SK-N-SH (cell line): ENCODE measurements at regions not wholly inside any gene's neighbourhood (a gene's known extent, or its start where the extent isn't known, plus 50 kb on each side); places are given as distances from the start of the nearest gene placed in this dataset.

Experiments used
- CTCF ChIA-PET: fragments of 300-600, 350-600 bp; formaldehyde crosslinking; extraction: SDS; loops from one replicate; lab custom pipeline; 2021; lab: Yijun Ruan, JAX
- POLR2A ChIA-PET: fragments of 350-600 bp; sonication (Branson Sonifier 250); formaldehyde crosslinking; extraction: SDS; loops from one replicate; lab custom pipeline; 2020; ENCODE audit warnings: antibody characterized with exemption, inconsistent platforms; lab: Yijun Ruan, JAX
- DNase-seq: peaks from one replicate; pipeline ENCODE4 v3.0.0; 2012
- H2AFZ ChIP-seq: fragments of 200-600 bp; sonication (generic); 2 replicates; pipeline ENCODE4 v1.8.1; 2016; ENCODE audit warnings: antibody characterized with exemption, mild to moderate bottlenecking, low read depth
- H3F3A ChIP-seq: fragments of 200-600 bp; sonication (generic); replicated peaks from 2 replicates; pipeline ENCODE3; 2016; ENCODE audit warnings: antibody characterized with exemption, mild to moderate bottlenecking; ENCODE audit not compliant: insufficient read depth
- H3K27ac ChIP-seq, 2 experiments: fragments of 200-500 bp in 1 of 2; fragments of 200-600 bp in 1 of 2; sonication (Bioruptor generic) in 1 of 2; sonication (generic), shearing (Covaris generic) in 1 of 2; 2 replicates each; pipeline versions ENCODE4 v1.5.1 to v1.6.1; 2014 to 2016; ENCODE audit warnings: low read depth in 2 of 2, inconsistent platforms in 1 of 2, low read length in 1 of 2, mild to moderate bottlenecking in 1 of 2, mixed read lengths in 1 of 2
- H3K27me3 ChIP-seq: fragments of 200-600 bp; sonication (generic), shearing (Covaris generic); 2 replicates; pipeline ENCODE4 v1.6.1; 2016; ENCODE audit warnings: mixed run types; ENCODE audit not compliant: insufficient read depth
- H3K36me3 ChIP-seq, 2 experiments: fragments of 200-500 bp in 1 of 2; fragments of 200-600 bp in 1 of 2; sonication (Bioruptor generic) in 1 of 2; sonication (generic) in 1 of 2; replicated peaks in 1 of 2; 2 replicates each; pipeline versions ENCODE3 to v1.5.1; 2014 to 2016; ENCODE audit warnings: low read length in 1 of 2, mild to moderate bottlenecking in 1 of 2; ENCODE audit not compliant: insufficient read depth in 2 of 2, control insufficient read depth in 1 of 2
- H3K4me1 ChIP-seq, 2 experiments: fragments of 200-500 bp in 1 of 2; fragments of 200-600 bp in 1 of 2; sonication (Bioruptor generic) in 1 of 2; sonication (generic), shearing (Covaris generic) in 1 of 2; 2 replicates each; pipeline versions ENCODE4 v1.5.1 to v1.6.1; 2014 to 2016; ENCODE audit warnings: low read depth in 1 of 2, low read length in 1 of 2, mixed run types in 1 of 2; ENCODE audit not compliant: insufficient read depth in 2 of 2, control insufficient read depth in 1 of 2
- H3K4me2 ChIP-seq: fragments of 200-600 bp; sonication (generic), shearing (Covaris generic); 2 replicates; pipeline ENCODE4 v1.6.1; 2017; ENCODE audit warnings: mixed run types
- H3K4me3 ChIP-seq, 2 experiments: fragments of 200-500 bp in 1 of 2; fragments of 200-600 bp in 1 of 2; sonication (Bioruptor generic) in 1 of 2; sonication (generic), shearing (Covaris generic) in 1 of 2; 2 replicates each; pipeline versions ENCODE4 v1.5.1 to v1.8.1; 2014 to 2016; ENCODE audit warnings: low read depth in 2 of 2, inconsistent platforms in 1 of 2, low read length in 1 of 2, mild to moderate bottlenecking in 1 of 2, mixed read lengths in 1 of 2, moderate library complexity in 1 of 2
- H3K79me2 ChIP-seq: fragments of 200-600 bp; sonication (generic); 2 replicates; pipeline ENCODE4 v1.8.1; 2017; ENCODE audit warnings: mild to moderate bottlenecking; ENCODE audit not compliant: insufficient read depth
- H3K9ac ChIP-seq: fragments of 200-600 bp; sonication (generic); 2 replicates; pipeline ENCODE4 v1.6.1; 2017; ENCODE audit warnings: mixed run types
- H3K9me2 ChIP-seq: fragments of 200-600 bp; sonication (generic); 2 replicates; pipeline ENCODE4 v1.6.1; 2017; ENCODE audit warnings: mixed run types
- H3K9me3 ChIP-seq: fragments of 200-600 bp; sonication (generic); 2 replicates; pipeline ENCODE4 v1.6.1; 2017; ENCODE audit warnings: mixed run types, mild to moderate bottlenecking, moderate library complexity
- H4K20me1 ChIP-seq: fragments of 200-600 bp; sonication (generic); 2 replicates; pipeline ENCODE4 v1.6.1; 2017; ENCODE audit warnings: mild to moderate bottlenecking, mixed run types; ENCODE audit not compliant: insufficient read depth
- CHD2 ChIP-seq: fragments of 150-350 bp; IDR thresholded peaks from 2 replicates; pipeline ENCODE4 v1.6.1; 2018; ENCODE audit warnings: low read length; ENCODE audit not compliant: partially characterized antibody
- ELF1 ChIP-seq: IDR thresholded peaks from 2 replicates; pipeline ENCODE4 v1.4.0; 2012
- FOSL2 ChIP-seq: IDR thresholded peaks from 2 replicates; pipeline ENCODE4 v1.4.0; 2012; ENCODE audit warnings: low read depth, mild to moderate bottlenecking, moderate library complexity, borderline replicate concordance
- FOXJ3 ChIP-seq: sonication (generic); formaldehyde crosslinking; IDR thresholded peaks from 2 replicates; pipeline ENCODE4 v1.5.1; 2020; ENCODE audit warnings: mild to moderate bottlenecking, missing genetic modification reagents
- FOXM1 ChIP-seq: IDR thresholded peaks from 2 replicates; pipeline ENCODE4 v1.4.0; 2012; ENCODE audit warnings: low read depth, mild to moderate bottlenecking
- GABPA ChIP-seq: IDR thresholded peaks from 2 replicates; pipeline ENCODE4 v1.4.0; 2012; ENCODE audit warnings: low read depth, mild to moderate bottlenecking
- MEF2A ChIP-seq: IDR thresholded peaks from 2 replicates; pipeline ENCODE4 v1.4.0; 2012; ENCODE audit warnings: low read depth, borderline replicate concordance
- POLR2AphosphoS5 ChIP-seq: IDR thresholded peaks from 2 replicates; pipeline ENCODE4 v1.6.1; 2012; ENCODE audit warnings: low read depth, low read length
- RAD21 ChIP-seq: IDR thresholded peaks from 2 replicates; pipeline ENCODE4 v1.6.1; 2012; ENCODE audit warnings: mild to moderate bottlenecking, low read length
- RCOR1 ChIP-seq: fragments of 150-350 bp; IDR thresholded peaks from 2 replicates; pipeline ENCODE4 v1.6.1; 2017; ENCODE audit warnings: antibody characterized with exemption, low read length
- REST ChIP-seq: IDR thresholded peaks from 2 replicates; pipeline ENCODE4 v1.6.1; 2012; ENCODE audit warnings: mild to moderate bottlenecking, low read depth, low read length, moderate library complexity
- SIN3A ChIP-seq: IDR thresholded peaks from 2 replicates; pipeline ENCODE4 v1.6.1; 2012; ENCODE audit warnings: low read depth, mild to moderate bottlenecking, low read length, moderate library complexity, borderline replicate concordance
- SMC3 ChIP-seq: IDR thresholded peaks from 2 replicates; pipeline ENCODE4 v1.6.1; 2012; ENCODE audit warnings: low read depth, low read length, improper control_type of control experiment
- TCF12 ChIP-seq: IDR thresholded peaks from 2 replicates; pipeline ENCODE4 v1.4.0; 2012
- TEAD4 ChIP-seq: IDR thresholded peaks from 2 replicates; pipeline ENCODE4 v1.4.0; 2012; ENCODE audit warnings: mild to moderate bottlenecking, borderline replicate concordance; ENCODE audit not compliant: insufficient read depth
- WGBS: methylation state at CpG from one replicate; pipeline ENCODE4 v1.1.6; 2017; ENCODE audit warnings: low lambda C conversion rate; 5-methylcytosine and 5-hydroxymethylcytosine counted together
- TF ChIP-seq, protein P1 (sequence below): fragments of 150-350 bp; IDR thresholded peaks from 2 replicates; pipeline ENCODE4 v1.6.1; 2016; ENCODE audit warnings: mild to moderate bottlenecking, low read depth, low read length
- TF ChIP-seq, protein P2 (sequence below): IDR thresholded peaks from 2 replicates; pipeline ENCODE4 v1.4.0; 2012; ENCODE audit warnings: low read depth, borderline replicate concordance
- TF ChIP-seq, protein P3 (sequence below): IDR thresholded peaks from 2 replicates; pipeline ENCODE4 v1.4.0; 2012; ENCODE audit warnings: low read depth, borderline replicate concordance

GRCh38 chr2:59530258-59530657 is 1023.2 kb downstream of the BCL11A start:
- no peak for DNase-seq
- no peaks in the 10 kb centered on the region for H4K20me1 ChIP-seq
- no peaks in the 10 kb centered on the region for H3K4me1 ChIP-seq
- H3K4me2 ChIP-seq = no peak overlapping the region
- WGBS = 54% methylated on average over 1 of the region's 1 CpG
- no peaks in the 10 kb centered on the region for H3K36me3 ChIP-seq
- TF ChIP-seq SIN3A = no peak
- no peak for TF ChIP-seq CHD2
- TF ChIP-seq FOXJ3 (CRISPR knock-in tag) = no peak
- TF ChIP-seq, protein P1, sequence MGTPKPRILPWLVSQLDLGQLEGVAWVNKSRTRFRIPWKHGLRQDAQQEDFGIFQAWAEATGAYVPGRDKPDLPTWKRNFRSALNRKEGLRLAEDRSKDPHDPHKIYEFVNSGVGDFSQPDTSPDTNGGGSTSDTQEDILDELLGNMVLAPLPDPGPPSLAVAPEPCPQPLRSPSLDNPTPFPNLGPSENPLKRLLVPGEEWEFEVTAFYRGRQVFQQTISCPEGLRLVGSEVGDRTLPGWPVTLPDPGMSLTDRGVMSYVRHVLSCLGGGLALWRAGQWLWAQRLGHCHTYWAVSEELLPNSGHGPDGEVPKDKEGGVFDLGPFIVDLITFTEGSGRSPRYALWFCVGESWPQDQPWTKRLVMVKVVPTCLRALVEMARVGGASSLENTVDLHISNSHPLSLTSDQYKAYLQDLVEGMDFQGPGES = no peak
- TF ChIP-seq FOXM1 = no peak
- TF ChIP-seq SMC3 = no peak
- TF ChIP-seq, protein P2, sequence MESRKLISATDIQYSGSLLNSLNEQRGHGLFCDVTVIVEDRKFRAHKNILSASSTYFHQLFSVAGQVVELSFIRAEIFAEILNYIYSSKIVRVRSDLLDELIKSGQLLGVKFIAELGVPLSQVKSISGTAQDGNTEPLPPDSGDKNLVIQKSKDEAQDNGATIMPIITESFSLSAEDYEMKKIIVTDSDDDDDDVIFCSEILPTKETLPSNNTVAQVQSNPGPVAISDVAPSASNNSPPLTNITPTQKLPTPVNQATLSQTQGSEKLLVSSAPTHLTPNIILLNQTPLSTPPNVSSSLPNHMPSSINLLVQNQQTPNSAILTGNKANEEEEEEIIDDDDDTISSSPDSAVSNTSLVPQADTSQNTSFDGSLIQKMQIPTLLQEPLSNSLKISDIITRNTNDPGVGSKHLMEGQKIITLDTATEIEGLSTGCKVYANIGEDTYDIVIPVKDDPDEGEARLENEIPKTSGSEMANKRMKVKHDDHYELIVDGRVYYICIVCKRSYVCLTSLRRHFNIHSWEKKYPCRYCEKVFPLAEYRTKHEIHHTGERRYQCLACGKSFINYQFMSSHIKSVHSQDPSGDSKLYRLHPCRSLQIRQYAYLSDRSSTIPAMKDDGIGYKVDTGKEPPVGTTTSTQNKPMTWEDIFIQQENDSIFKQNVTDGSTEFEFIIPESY = no peak
- no peak for TF ChIP-seq RCOR1
- TF ChIP-seq TCF12 = no peak
- no peaks in the 10 kb centered on the region for H3K27me3 ChIP-seq
- H3K9me2 ChIP-seq = no peaks in the 10 kb centered on the region
- no peak overlapping the region for H3K9ac ChIP-seq
- CTCF ChIA-PET = no interaction called here
- no peak overlapping the region for H2AFZ ChIP-seq
- POLR2A ChIA-PET = no interaction called here
- no peaks in the 10 kb centered on the region for H3K79me2 ChIP-seq
- H3F3A ChIP-seq = no peaks in the 10 kb centered on the region
- H3K4me3 ChIP-seq = no peak overlapping the region
- H3K9me3 ChIP-seq = no peaks in the 10 kb centered on the region
- H3K27ac ChIP-seq = no peak overlapping the region

DNA sequence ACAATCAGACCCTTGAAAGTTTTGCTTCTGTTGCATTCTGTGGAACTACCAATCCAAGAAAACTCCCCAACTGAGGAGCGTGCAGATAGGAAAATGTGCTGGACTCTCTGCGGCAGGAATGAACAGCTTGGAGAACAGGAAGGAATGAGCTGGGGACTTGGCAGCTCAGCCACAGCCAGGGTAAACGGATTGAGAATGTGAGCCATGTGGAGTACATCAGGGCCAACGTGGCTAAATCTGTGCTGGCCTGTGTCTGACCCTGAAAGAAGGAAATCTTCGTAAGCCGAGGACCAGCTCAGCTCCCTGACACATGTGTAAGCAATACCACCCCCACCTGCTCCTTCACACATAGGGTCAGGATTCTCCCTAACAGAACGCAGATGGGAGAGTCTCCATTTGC is 1023.7 kb downstream of the BCL11A start:
- TF ChIP-seq POLR2AphosphoS5 = no peak
- TF ChIP-seq, protein P3, sequence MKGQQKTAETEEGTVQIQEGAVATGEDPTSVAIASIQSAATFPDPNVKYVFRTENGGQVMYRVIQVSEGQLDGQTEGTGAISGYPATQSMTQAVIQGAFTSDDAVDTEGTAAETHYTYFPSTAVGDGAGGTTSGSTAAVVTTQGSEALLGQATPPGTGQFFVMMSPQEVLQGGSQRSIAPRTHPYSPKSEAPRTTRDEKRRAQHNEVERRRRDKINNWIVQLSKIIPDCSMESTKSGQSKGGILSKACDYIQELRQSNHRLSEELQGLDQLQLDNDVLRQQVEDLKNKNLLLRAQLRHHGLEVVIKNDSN = no peak
- TF ChIP-seq MEF2A = no peak
- TF ChIP-seq ELF1 = no peak
- no peak for TF ChIP-seq GABPA
- TF ChIP-seq FOSL2 = no peak
- no peak for TF ChIP-seq REST
- TF ChIP-seq RAD21 = no peak
- no peak for TF ChIP-seq TEAD4
- H3K9me3 ChIP-seq = no peaks in the 10 kb centered on the region

More for the DNA sequence above, 1023.7 kb downstream of the BCL11A start:
- Histone ChIP-seq H4K20me1 (no peaks in the 10 kb centered on the region), H3K4me3 (no peak overlapping the region), H3K9me2 (no peaks in the 10 kb centered on the region), H3K27ac (no peak overlapping the region), H3K36me3 (no peaks in the 10 kb centered on the region), H3K4me1 (no peaks in the 10 kb centered on the region), H3K4me2 (no peak overlapping the region), H2AFZ (no peak overlapping the region), H3K27me3 (no peaks in the 10 kb centered on the region), H3K9ac (no peak overlapping the region), H3F3A (no peaks in the 10 kb centered on the region), H3K79me2 (no peaks in the 10 kb centered on the region)
- POLR2A ChIA-PET = no interaction called here
- CTCF ChIA-PET = no interaction called here
- 24% methylated on average over 7 of the region's 7 CpGs for WGBS
- DNase-seq = no peak
